ENCODE measurements at regions not wholly inside any gene's neighbourhood (a gene's known extent, or its start where the extent isn't known, plus 50 kb on each side); places are given as distances from the start of the nearest gene placed in this dataset.

GRCh38 chr20:20933142-20933958 lies 172.8 kb downstream of the LINC00237 start:
- DNase-seq = no peak

DNA sequence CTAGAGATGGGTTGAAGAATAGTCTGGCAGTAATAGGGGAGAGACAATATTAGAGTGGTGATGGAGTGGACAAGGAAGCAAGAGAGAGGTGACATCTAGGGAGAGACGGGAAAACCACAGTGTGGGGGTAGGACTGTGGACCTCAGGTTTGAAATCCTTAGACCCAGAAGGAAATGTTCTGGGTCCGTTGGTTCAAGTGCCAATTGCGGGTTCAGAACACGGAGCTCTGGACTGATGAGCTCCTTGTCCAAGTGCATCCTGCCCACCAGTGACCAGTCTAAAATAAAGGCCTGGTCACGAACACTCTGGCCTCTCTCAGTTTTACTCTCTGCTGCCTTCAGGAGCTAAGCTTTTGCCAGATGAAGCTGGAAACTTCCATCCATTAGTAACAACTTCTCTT lies 174.0 kb downstream of the LINC00237 start:
- no peak for DNase-seq

- no peak for DNase-seq
These were observed 174.5 kb downstream of the LINC00237 start for GRCh38 chr20:20931632-20932031.

- DNase-seq = no peak
These were observed 175.1 kb downstream of the LINC00237 start for GRCh38 chr20:20931024-20931423.

GRCh38 chr20:20930500-20930899 lies 175.7 kb downstream of the LINC00237 start:
- DNase-seq = no peak

GRCh38 chr20:20929341-20929740 lies 176.8 kb downstream of the LINC00237 start:
- DNase-seq = no peak

- no peak for DNase-seq
These were observed 179.8 kb downstream of the LINC00237 start for GRCh38 chr20:20926222-20926905.

- no peak for DNase-seq
These were observed 185.7 kb downstream of the LINC00237 start for GRCh38 chr20:20920433-20920832.

DNA sequence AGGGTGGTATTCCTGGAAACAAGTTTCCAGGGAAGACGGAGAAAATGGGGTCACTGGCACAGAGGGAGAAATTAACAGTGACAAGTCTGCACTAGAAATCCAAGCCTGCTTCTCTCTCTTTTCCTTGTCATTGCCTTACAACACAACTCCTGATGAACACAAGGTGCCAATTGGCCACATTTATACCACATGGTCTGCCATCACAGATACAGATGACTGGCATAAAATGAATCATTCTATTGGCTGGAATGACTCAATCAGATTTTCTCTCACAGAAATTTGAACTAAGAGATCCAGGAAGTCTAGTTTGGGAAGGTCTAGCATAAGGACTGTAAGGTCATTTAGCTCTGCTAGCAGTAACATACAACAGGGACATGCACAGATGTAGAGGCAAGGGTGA lies 190.3 kb downstream of the LINC00237 start:
- DNase-seq = no peak

GRCh38 chr20:20904501-20904831 lies 192.0 kb upstream of the RALGAPA2 start:
- DNase-seq = no peak

DNA sequence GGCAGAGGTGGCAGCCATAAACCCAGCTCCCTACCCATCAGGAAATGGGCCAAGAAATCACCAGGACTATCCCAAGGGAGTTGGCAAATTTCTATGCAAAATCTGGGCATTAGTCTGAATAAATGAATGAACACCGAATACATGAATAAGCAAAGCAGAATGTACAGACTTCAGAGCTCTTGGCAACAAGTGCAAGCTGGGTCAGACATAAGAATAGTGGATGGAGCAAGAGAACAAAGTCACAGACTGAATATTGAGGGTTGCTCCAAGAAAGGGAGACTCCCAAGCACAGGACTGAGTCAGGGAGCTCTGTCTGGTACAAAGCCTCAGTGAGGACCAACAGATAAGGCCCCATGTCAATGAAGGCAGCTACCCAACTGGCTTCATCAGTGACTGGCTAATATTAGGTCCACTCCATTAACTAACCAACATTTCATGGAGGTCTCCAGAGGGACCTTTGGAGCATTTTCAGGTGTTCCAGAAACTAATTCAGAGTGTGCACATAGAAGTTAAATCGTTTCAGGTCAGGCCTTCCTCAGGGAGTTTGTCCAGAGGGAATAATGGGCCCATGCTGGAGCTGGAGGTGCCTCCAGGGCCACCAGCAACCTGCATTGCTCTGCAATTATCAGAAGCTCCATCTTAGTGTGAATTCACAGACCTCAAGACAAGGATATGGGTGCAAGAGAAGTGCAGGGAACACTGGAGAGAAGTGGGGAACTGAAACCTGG lies 191.5 kb upstream of the RALGAPA2 start:
- DNase-seq = no peak

GRCh38 chr20:20897922-20898321 lies 185.5 kb upstream of the RALGAPA2 start:
- no peak for DNase-seq

DNA sequence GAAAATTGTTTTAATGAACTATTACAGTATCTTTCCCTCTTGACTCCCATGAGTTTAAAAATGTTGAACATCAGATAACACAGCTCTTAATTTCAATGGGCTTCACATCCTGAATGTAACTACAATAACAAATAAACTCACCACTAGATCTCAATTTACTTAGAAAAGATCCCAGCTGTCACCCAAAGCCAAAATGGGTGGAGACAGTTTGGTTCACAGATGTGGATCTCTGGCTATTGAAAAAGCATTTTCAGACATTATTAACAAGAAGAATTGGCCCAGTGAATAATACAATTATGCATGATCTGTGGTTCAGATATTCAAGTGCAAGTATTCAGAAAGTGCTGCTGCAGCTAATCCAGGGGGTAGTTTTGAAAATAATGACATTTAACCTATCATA lies 184.7 kb upstream of the RALGAPA2 start:
- no peak for DNase-seq

DNA sequence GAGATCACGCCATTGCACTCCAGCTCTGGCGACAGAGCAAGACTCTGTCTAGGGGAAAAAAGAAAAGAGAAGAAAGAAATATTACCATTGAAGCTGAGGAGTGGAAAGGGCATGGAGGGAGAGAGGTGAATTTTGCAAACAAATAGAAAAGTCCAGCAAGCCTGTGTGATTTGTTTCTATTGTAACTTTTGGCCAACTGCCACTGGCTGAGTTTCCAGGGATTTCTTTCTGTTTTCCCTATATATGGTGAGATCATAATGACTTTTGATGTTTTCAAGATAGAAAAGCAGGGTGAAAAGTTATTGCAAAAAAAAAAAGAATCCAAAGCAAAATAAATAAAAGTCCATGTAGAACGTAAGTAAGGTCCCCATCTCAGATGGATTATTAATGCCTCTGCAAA lies 184.2 kb upstream of the RALGAPA2 start:
- DNase-seq = no peak

- DNase-seq = no peak
These were observed 183.1 kb upstream of the RALGAPA2 start for GRCh38 chr20:20895537-20895936.

GRCh38 chr20:20894753-20895152 lies 182.3 kb upstream of the RALGAPA2 start:
- DNase-seq = no peak

- DNase-seq = no peak
These were observed 181.8 kb upstream of the RALGAPA2 start for GRCh38 chr20:20894280-20894679.

- no peak for DNase-seq
These were observed 179.9 kb upstream of the RALGAPA2 start for GRCh38 chr20:20892328-20892727.

DNA sequence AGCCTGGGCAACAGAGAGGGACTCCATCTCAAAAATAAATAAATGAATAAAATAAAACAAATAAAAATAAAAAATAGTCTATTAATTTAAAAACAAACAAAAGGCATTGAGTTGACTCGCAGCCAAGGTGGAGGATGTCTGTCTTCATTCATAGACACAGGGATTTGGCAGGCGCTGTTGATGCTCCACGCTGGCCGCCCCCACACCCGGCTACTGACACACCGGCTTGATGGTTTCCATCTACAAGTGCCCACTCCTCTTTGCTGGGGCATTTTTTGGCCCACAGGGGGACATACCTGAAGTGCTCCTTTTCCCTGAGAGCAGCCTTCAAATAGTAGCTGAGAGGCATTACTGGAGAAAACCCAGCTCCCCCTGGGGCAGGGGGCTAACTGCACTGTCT lies 178.3 kb upstream of the RALGAPA2 start:
- DNase-seq = no peak

- no peak for DNase-seq
These were observed 176.5 kb upstream of the RALGAPA2 start for GRCh38 chr20:20888936-20889335.

DNA sequence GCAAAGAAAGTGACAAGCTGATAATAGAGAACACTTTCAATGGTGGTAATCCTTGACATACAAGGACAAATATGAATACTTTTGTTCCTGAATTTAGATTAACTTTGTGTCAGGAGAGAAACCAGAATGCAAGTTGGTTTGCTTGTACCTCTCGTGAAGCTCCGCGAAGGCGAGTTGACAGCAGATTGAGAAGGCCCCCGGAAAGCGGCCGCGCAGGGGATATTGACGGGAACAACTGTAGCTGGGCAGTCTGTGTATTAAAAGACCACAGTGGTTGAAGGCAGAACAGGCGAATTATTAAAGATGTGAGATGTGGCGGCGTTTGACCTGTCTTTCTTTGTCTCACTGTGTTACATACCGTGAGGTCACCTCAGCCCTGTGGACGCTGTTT lies 175.8 kb upstream of the RALGAPA2 start:
- no peak for DNase-seq

DNA sequence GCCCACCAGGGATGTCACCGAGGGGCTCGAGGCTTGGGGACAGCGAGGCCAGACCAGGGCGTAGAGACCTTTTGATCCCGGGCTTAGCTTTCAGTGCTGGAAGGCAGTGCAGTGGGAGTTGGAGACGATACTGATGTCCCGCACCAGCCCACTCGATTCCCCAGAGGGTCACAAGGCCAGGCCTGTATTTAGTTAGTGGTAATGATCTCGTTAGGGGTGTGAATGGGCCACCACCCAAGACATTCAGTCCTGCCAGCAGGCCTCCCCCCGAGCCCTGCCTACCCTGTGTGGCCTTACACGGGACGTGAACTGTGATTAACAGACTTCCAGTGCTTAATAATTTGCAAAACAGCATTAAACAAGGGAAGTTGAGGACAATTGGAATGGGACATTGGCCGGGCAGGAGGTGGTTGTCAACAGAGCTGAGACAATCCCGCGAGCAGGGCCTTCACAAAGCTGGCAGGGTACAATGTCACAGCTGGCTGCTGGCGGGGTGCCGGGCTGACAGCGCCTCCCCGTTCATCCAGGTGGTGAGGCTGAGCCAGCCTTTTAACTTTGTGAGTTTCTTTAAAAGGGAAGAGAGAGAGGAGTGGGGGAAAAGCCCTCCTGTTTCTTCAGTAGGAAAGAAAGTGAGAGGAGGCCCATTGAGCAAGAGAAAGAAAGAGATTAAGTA lies 175.3 kb upstream of the RALGAPA2 start:
- no peak for DNase-seq

DNA sequence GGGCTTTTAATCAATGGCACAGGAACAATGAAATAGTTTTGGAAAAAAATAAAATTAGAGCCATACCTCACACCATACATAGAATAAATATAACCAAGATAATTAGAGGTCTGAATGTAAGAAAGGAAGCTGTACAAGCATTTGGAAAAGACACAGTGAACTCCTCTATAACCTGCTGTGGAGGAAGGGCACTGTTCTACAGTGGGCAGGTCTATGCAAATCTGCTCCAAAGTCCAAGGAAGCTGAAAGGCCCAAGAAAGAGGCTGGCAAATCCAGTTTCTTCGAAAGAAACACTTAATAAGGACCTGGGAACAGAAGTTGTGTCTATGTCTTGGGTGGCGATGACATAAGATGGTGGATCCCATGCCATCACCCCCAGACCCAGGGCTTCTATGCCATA lies 169.4 kb upstream of the RALGAPA2 start:
- no peak for DNase-seq

Data from CD4-positive, alpha-beta T cell treated with Interleukin-10 for 1 hour (primary cell).